ENCODE measurements at regions not wholly inside any gene's neighbourhood (a gene's known extent, or its start where the extent isn't known, plus 50 kb on each side); places are given as distances from the start of the nearest gene placed in this dataset.
A peak's percentile ranks its signal among the peaks of the same experiment; 100 is the strongest.

- in situ Hi-C loops (cut with MboI; ENCODE audit: low pct_unique_long_range_greater_than_20kb in 2 of 9, low sequenced_read_pairs in 9 of 9, unreplicated experiment in 9 of 9) = no loop called here
- WGBS, 10 experiments = 7 to 80% (median 63%) methylated on average over 1 to 8 of the region's 10 CpGs; no CpG with 5 or more reads in 4 of the 10 experiments
- Histone ChIP-seq H3K27ac (no peak overlapping the region), H3K4me1 (replicated peaks in 1 of 2) (no peaks in the 10 kb centered on the region), H3K4me3 (no peak overlapping the region)
- no peak for ATAC-seq (replicated peaks in 6 of 8)
These were observed 234.5 kb downstream of the GLRX3 start for GRCh38 chr10:130370721-130371120.

GRCh38 chr10:130371156-130371555 lies 235.0 kb downstream of the GLRX3 start:
- in situ Hi-C loops (cut with MboI; ENCODE audit: low pct_unique_long_range_greater_than_20kb in 2 of 9, low sequenced_read_pairs in 9 of 9, unreplicated experiment in 9 of 9) = no loop called here

GRCh38 chr10:130371666-130372065 lies 235.5 kb downstream of the GLRX3 start:
- Histone ChIP-seq H3K27ac (no peak overlapping the region), H3K4me3 (no peak overlapping the region), H3K4me1 (replicated peaks in 1 of 2) (no peaks in the 10 kb centered on the region)
- 0 to 85% (median 14%) methylated on average over 1 to 10 of the region's 16 CpGs; no CpG with 5 or more reads in 2 of the 10 experiments for WGBS, 10 experiments
- in situ Hi-C loops (cut with MboI; ENCODE audit: low pct_unique_long_range_greater_than_20kb in 2 of 9, low sequenced_read_pairs in 9 of 9, unreplicated experiment in 9 of 9) = no loop called here
- no peak for ATAC-seq (replicated peaks in 6 of 8)

More at GRCh38 chr10:130371156-130371555, 235.0 kb downstream of the GLRX3 start:
- no peak overlapping the region for H3K4me3 ChIP-seq
- H3K27ac ChIP-seq = no peak overlapping the region
- WGBS, 10 experiments = 20 to 80% (median 40%) methylated on average over 2 to 6 of the region's 6 CpGs; no CpG with 5 or more reads in 6 of the 10 experiments
- ATAC-seq (replicated peaks in 6 of 8) = no peak
- H3K4me1 ChIP-seq (replicated peaks in 1 of 2) = no peaks in the 10 kb centered on the region

DNA sequence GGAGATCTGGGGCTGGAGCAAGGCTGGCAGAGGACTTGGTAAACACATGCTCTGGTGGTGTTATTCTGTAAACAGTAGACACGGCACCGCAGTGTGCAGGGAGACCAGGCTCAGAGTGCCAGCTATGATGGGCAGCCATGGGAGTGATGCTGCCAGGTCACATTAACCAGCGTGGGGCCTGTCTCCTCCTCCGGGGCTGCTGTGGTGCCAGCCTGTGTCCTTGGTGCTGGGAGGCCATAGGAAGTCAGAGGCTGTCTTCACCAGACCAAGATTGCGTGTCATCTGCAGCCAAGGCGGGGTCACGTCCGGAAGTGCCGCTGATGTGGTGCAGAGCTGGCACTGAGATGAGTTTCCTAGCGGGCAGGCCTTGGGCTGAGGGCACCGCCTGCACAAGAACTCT lies 236.0 kb downstream of the GLRX3 start:
- ATAC-seq (replicated peaks in 6 of 8) = no peak
- no peak overlapping the region for H3K27ac ChIP-seq
- 20 to 100% (median 58%) methylated on average over 1 to 5 of the region's 11 CpGs; no CpG with 5 or more reads in 5 of the 10 experiments for WGBS, 10 experiments
- in situ Hi-C loops (cut with MboI; ENCODE audit: low pct_unique_long_range_greater_than_20kb in 2 of 9, low sequenced_read_pairs in 9 of 9, unreplicated experiment in 9 of 9) = no loop called here
- no peaks in the 10 kb centered on the region for H3K4me1 ChIP-seq (replicated peaks in 1 of 2)
- no peak overlapping the region for H3K4me3 ChIP-seq

DNA sequence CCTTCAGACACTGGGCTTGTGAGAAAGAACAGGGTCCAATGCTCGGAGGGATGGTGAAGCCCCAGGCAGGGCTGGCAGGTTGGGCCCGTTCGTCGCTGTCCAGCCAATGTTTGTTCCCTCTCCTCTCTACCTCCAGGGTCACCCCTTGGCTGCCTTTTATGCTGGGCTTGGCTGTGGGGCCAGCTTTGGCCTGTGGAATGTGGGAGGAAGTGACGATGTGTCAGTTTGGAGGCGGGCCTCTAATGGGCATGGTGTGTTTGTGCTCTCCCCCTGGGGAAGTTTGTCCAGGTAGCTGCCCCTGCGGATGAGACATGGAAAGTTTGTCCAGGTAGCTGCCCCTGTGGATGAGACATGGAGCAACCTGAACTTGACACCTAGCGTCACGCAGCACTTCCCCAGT lies 236.7 kb downstream of the GLRX3 start:
- WGBS, 10 experiments = 0 to 84% (median 50%) methylated on average over 1 to 6 of the region's 9 CpGs; no CpG with 5 or more reads in 3 of the 10 experiments
- ATAC-seq (replicated peaks in 6 of 8) = no peak
- Histone ChIP-seq H3K4me3 (no peak overlapping the region), H3K4me1 (replicated peaks in 1 of 2) (no peaks in the 10 kb centered on the region), H3K27ac (no peak overlapping the region)
- in situ Hi-C loops (cut with MboI; ENCODE audit: low pct_unique_long_range_greater_than_20kb in 2 of 9, low sequenced_read_pairs in 9 of 9, unreplicated experiment in 9 of 9) = no loop called here

GRCh38 chr10:130377986-130378540 lies 241.9 kb downstream of the GLRX3 start:
- Histone ChIP-seq H3K27ac (no peak overlapping the region), H3K4me3 (no peak overlapping the region), H3K4me1 (replicated peaks in 1 of 2) (no peaks in the 10 kb centered on the region)
- in situ Hi-C loops (cut with MboI; ENCODE audit: low pct_unique_long_range_greater_than_20kb in 2 of 9, low sequenced_read_pairs in 9 of 9, unreplicated experiment in 9 of 9) = no loop called here
- WGBS, 10 experiments = 3 to 84% (median 56%) methylated on average over 1 to 14 of the region's 17 CpGs; no CpG with 5 or more reads in 1 of the 10 experiments
- ATAC-seq (replicated peaks in 6 of 8) = no peak

DNA sequence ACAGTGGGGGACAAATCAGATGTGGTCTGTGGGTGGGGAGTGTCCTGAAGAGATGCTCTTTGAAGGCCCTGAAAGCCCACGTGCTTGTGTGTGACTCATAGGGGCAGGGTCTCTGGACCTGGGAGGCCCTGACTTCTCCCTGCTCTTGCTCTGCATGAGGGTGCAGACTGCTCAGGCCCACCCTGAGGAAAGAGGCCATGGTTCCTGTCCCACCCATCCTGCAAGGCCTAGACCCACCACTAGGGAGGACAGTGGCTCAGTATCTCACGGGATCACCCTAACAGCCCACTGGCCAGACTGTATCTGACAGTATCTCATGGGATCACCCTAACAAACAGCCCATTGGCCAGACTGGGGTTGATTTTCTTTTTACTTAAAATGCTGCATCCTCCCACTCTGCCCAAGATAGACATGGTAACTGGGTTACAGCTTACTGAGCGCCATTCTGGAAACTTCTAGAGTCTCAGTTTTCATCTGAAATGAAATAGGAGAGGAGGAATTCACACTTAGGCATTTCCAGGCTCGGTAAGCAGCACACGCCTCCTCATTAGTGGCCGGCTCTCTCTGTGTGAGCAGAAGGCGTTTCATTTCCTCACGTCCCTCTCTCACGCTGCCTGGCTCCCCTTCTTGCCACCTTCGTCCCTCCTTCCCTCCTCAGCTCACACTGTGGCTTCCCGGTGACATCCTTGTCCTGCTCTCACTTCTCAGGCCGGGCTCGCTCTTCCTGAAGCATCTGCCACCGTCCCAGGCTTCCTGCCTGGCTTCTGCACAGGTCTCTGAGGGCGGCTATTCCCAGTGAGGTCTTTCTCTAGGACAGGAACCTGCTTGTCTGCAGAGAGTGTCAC lies 242.6 kb downstream of the GLRX3 start:
- in situ Hi-C loops (cut with MboI; ENCODE audit: low pct_unique_long_range_greater_than_20kb in 2 of 9, low sequenced_read_pairs in 9 of 9, unreplicated experiment in 9 of 9) = no loop called here
- Histone ChIP-seq H3K4me1 (replicated peaks in 1 of 2) (no peaks in the 10 kb centered on the region), H3K27ac (no peak overlapping the region), H3K4me3 (no peak overlapping the region)
- peak in 2 of 8 experiments; percentile 23 to 70 for ATAC-seq (replicated peaks in 6 of 8)
- 0 to 80% (median 27%) methylated on average over 1 to 9 of the region's 15 CpGs; no CpG with 5 or more reads in 2 of the 10 experiments for WGBS, 10 experiments

GRCh38 chr10:130380056-130380455 lies 243.9 kb downstream of the GLRX3 start:
- in situ Hi-C loops (cut with MboI; ENCODE audit: low pct_unique_long_range_greater_than_20kb in 2 of 9, low sequenced_read_pairs in 9 of 9, unreplicated experiment in 9 of 9) = no loop called here

DNA sequence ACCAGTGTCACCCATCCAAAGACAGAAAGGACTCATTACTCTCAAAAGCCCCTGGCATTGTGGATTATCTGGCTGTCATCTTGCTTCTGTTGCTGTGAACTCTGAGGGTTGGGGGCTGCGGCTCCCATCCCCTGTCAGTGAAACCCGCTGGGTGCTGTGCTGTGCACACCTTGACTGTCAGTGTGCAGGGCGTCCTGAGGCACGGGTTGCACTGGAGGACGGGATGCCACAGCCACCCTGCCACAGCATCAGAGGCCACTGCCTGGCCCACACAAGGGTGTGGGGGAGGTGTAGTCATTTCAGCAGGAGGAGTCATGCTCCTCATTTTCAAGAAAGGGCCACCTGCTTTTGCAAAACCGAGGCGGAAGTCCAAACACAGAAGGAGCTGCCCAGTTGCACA lies 245.8 kb downstream of the GLRX3 start:
- WGBS, 10 experiments = 0 to 84% (median 47%) methylated on average over 1 to 6 of the region's 7 CpGs; no CpG with 5 or more reads in 4 of the 10 experiments
- no peak overlapping the region for H3K4me3 ChIP-seq
- no peaks in the 10 kb centered on the region for H3K4me1 ChIP-seq (replicated peaks in 1 of 2)
- no peak for ATAC-seq (replicated peaks in 6 of 8)
- H3K27ac ChIP-seq = no peak overlapping the region
- in situ Hi-C loops (cut with MboI; ENCODE audit: low pct_unique_long_range_greater_than_20kb in 2 of 9, low sequenced_read_pairs in 9 of 9, unreplicated experiment in 9 of 9) = no loop called here

More at GRCh38 chr10:130380056-130380455, 243.9 kb downstream of the GLRX3 start:
- Histone ChIP-seq H3K4me3 (no peak overlapping the region), H3K4me1 (replicated peaks in 1 of 2) (no peaks in the 10 kb centered on the region), H3K27ac (no peak overlapping the region)
- WGBS, 10 experiments = 0 to 49% (median 20%) methylated on average over 1 to 3 of the region's 6 CpGs; no CpG with 5 or more reads in 3 of the 10 experiments
- ATAC-seq (replicated peaks in 6 of 8) = no peak

GRCh38 chr10:130387936-130388580 lies 251.9 kb downstream of the GLRX3 start:
- in situ Hi-C loops (cut with MboI; ENCODE audit: low pct_unique_long_range_greater_than_20kb in 2 of 9, low sequenced_read_pairs in 9 of 9, unreplicated experiment in 9 of 9) = no loop called here
- WGBS, 10 experiments = 0 to 63% (median 18%) methylated on average over 1 to 7 of the region's 11 CpGs; no CpG with 5 or more reads in 5 of the 10 experiments

DNA sequence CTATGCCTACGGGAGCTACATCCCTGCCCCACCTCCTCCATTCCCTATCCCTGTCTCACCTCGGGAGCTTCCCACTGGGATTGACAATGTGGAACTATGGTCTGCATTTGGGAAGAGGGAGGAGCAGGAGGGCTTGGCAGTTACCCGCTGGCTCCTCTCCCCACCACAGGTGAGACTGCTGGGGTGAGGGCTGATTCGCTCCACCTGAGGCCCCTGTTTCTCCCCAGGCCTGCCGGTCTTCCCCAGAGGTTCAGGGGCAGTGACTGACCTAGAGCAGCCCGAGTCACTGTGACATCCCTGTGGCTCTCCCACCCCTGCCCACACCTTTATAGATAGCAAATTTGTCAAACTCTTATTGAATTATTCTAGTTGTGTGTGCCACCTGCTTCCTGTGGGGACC lies 252.6 kb downstream of the GLRX3 start:
- 0 to 53% (median 0%) methylated on average over 1 to 2 of the region's 6 CpGs; no CpG with 5 or more reads in 7 of the 10 experiments for WGBS, 10 experiments
- no peak for ATAC-seq (replicated peaks in 6 of 8)
- H3K4me3 ChIP-seq = no peak overlapping the region

More at GRCh38 chr10:130387936-130388580, 251.9 kb downstream of the GLRX3 start:
- Histone ChIP-seq H3K27ac (no peak overlapping the region), H3K4me1 (replicated peaks in 1 of 2) (no peaks in the 10 kb centered on the region), H3K4me3 (no peak overlapping the region)
- no peak for ATAC-seq (replicated peaks in 6 of 8)

GRCh38 chr10:130389906-130390305 lies 253.7 kb downstream of the GLRX3 start:
- 0 to 23% (median 5%) methylated on average over 1 to 4 of the region's 5 CpGs; no CpG with 5 or more reads in 3 of the 10 experiments for WGBS, 10 experiments
- no peak overlapping the region for H3K4me3 ChIP-seq
- in situ Hi-C loops (cut with MboI; ENCODE audit: low pct_unique_long_range_greater_than_20kb in 2 of 9, low sequenced_read_pairs in 9 of 9, unreplicated experiment in 9 of 9) = no loop called here
- ATAC-seq (replicated peaks in 6 of 8) = no peak
- no peaks in the 10 kb centered on the region for H3K4me1 ChIP-seq (replicated peaks in 1 of 2)
- H3K27ac ChIP-seq = no peak overlapping the region

More for the DNA sequence above, 252.6 kb downstream of the GLRX3 start:
- Histone ChIP-seq H3K4me1 (replicated peaks in 1 of 2) (no peaks in the 10 kb centered on the region), H3K27ac (no peak overlapping the region)
- in situ Hi-C loops (cut with MboI; ENCODE audit: low pct_unique_long_range_greater_than_20kb in 2 of 9, low sequenced_read_pairs in 9 of 9, unreplicated experiment in 9 of 9) = no loop called here

- no peak overlapping the region for H3K27ac ChIP-seq
- H3K4me1 ChIP-seq (replicated peaks in 1 of 2) = no peaks in the 10 kb centered on the region
- WGBS, 10 experiments = 6 to 90% (median 52%) methylated on average over 1 to 9 of the region's 10 CpGs; no CpG with 5 or more reads in 1 of the 10 experiments
- H3K4me3 ChIP-seq = no peak overlapping the region
- ATAC-seq (replicated peaks in 6 of 8) = no peak
- in situ Hi-C loops (cut with MboI; ENCODE audit: low pct_unique_long_range_greater_than_20kb in 2 of 9, low sequenced_read_pairs in 9 of 9, unreplicated experiment in 9 of 9) = no loop called here
These were observed 255.8 kb downstream of the GLRX3 start for GRCh38 chr10:130392031-130392430.
